ENCODE measurements at regions not wholly inside any gene's neighbourhood (a gene's known extent, or its start where the extent isn't known, plus 50 kb on each side); places are given as distances from the start of the nearest gene placed in this dataset.
A peak's percentile ranks its signal among the peaks of the same experiment; 100 is the strongest.

DNA sequence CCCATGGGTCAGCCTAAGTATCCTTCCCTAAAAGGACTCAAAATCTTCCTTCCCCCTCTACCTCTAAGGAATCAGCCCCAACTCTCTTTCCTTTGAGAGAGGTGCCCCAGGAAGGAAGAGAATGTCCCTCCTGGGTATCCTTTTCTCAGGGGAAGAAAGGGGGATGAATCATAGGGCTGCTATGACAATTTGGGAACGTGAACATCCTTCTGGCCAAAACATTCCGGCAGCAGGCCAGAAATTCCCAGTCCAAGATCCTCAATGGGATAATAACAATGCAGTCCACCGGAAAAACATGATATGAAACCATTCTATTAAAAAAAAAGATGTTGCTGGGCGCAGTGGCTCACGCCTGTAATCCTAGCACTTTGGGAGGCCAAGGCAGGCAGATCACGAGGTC is 50.8 kb upstream of the CACNA2D3 start:
- DNase-seq, result no peak

DNA sequence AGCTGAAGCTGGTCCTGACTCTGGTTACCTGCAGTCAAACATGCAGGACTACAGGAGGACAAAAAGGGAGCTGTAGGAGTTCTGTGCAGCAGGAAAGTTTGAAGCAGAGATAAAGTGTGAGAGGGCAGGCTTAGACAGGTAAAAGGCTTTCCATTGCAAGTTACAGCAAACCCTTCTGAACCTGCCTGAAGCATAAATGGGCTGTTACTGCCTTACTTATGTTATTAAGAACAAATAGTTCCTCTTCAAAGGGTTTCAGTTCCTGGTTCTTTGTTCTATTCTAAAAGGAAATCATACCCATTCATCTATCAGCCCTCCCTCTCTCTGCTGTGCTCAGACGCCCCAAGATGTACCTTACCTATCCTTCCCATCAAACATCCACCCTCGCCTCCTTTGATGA is 52.4 kb upstream of the CACNA2D3 start:
- DNase-seq, result no peak

DNA sequence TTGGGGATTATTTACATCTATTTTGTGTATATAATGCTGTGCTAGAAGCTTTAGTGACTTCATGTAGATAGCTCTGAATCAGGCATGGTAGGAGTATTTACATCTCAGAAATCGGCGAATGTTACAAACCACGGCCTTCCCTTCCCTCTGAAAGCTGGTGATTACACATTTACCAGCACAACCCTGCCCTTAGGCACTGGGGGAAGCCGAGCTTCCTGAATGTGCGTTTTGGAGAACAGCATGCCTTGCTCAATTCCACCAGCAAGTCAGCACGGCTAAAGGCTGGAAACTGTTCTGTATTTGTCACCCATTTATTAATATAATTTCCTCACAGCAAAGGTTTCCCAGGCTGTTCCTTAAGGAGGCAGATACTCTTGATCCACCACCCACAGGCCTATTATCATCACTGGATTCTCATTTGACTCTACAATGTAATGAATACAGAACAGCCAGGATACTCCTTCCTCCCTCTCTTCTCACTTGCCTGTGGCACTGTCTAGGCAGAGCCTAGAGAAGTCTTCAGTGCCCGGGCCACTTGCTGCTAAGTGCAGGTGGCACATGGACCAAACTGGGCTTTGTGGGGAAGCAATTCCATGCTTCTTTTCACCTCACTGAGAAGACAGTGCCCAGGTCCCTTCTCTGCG is 55.2 kb upstream of the CACNA2D3 start:
- DNase-seq, result no peak

- no peak for DNase-seq
Measured at GRCh38 chr3:54066253-54066652, 56.1 kb upstream of the CACNA2D3 start.

DNA sequence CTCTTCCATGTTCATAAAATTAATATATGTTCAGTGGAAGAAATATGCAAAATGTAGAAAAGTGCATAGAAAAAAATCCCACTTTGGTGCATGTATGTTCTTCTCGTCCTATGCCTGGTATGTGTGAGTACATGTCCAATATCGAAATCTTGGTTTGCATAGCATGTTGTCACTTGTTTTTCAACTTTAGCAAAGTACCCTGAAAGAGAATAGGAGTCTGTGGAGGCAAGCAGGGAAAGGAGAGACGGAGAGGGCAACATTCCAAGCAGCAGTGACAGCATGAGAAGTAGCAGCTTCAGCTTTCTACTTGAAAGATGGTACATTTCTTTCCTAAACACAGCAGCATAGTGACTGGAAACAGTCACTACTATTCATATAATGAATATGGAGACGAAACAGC is 56.8 kb upstream of the CACNA2D3 start:
- no peak for DNase-seq

- DNase-seq, result no peak
Measured at GRCh38 chr3:54065140-54065539, 57.2 kb upstream of the CACNA2D3 start.

- no peak for DNase-seq
Measured at GRCh38 chr3:54064486-54064885, 57.9 kb upstream of the CACNA2D3 start.

DNA sequence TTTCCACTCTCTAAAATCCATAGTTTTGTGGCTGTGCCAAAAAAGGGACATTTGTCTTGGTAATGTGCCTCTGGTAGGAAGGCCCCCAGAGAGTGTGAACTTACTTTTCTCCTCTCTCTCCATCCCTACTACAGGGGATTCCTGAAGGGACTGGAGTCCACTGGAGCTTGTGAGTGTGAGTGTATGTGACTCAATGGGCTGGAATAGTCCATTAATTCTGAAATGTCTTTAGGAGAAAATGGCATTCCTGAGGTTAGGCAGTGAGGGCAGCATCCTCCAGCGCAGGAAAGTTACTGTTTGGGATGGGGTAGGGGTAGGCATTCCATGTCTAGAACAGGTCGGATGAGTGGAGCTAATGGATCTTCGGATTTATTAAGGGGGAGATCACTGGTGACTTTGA is 59.8 kb upstream of the CACNA2D3 start:
- DNase-seq, result no peak

- no peak for DNase-seq
Measured at GRCh38 chr3:54056521-54056920, 65.8 kb upstream of the CACNA2D3 start.

DNA sequence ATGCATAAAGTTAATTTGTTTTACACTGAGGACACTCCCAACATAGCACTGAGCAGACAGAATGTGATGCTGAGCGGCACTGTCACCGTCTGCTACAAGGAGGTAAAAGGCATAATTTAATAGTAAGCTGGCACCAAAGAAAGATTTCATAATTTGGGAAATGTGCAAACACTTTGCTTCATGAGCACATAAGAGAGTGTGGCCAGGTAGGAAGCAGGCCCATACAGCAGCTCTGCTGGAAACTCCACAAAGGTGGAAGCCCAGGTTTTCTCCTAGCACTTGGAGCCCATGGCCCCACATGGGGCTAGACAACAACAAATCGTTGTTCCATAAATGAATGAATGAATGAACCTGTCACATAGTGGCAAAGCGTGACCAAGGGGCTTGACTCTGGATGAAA is 68.5 kb upstream of the CACNA2D3 start:
- no peak for DNase-seq

GRCh38 chr3:54053211-54053610 is 69.1 kb upstream of the CACNA2D3 start:
- DNase-seq, result no peak

- DNase-seq, result no peak
Measured at GRCh38 chr3:54047568-54047967, 74.8 kb upstream of the CACNA2D3 start.

- no peak for DNase-seq
Measured at GRCh38 chr3:54046641-54047214, 75.6 kb upstream of the CACNA2D3 start.

- DNase-seq, result no peak
Measured at GRCh38 chr3:54045061-54045815, 77.1 kb upstream of the CACNA2D3 start.

- no peak for DNase-seq
Measured at GRCh38 chr3:54042259-54042823, 80.0 kb upstream of the CACNA2D3 start.

- no peak for DNase-seq
Measured at GRCh38 chr3:54040476-54040875, 81.9 kb upstream of the CACNA2D3 start.

- no peak for DNase-seq
Measured at GRCh38 chr3:54038391-54038790, 84.0 kb upstream of the CACNA2D3 start.

- DNase-seq, result no peak
Measured at GRCh38 chr3:54036543-54036942, 85.8 kb upstream of the CACNA2D3 start.

DNA sequence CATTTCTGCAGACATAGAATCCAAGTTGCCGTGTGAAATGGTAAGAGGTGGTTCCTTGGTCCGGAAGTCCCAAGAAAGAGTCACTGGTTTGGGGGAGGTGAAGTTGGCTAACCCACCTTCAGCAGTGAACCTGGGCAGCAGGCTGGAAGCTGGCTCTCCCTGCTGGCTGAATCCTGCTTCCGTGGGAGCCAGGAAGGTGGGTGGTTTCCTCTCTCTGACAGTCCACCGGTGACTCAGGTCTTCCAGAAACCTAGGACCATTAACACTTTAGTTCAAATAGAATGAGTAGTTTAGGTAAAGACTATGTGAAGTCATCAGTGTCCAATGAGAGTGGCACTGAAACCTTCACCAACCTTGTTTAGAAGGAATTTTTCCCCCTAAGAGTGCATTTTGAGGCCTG is 87.4 kb upstream of the CACNA2D3 start:
- DNase-seq, result peak; percentile 29

DNA sequence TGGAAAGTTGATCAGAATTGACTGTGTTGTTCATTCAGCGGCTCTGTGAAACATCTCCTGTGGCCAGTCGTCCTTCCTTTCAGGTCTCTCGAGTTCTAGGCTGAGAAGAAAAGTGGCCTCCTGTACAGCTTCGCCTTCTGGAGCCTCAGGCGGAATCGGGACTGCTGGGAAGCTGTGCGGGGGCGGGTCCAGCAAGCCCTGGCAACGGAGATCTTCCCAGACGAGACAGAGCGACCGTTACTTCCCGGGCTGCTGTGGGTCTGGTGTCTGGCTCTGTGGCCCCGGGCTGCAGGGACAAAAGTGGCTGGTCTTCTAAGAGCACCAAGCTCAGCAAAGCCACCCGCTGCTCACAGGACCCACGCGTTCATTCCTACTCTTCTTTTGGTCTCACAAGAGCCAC is 88.6 kb upstream of the CACNA2D3 start:
- no peak for DNase-seq

DNA sequence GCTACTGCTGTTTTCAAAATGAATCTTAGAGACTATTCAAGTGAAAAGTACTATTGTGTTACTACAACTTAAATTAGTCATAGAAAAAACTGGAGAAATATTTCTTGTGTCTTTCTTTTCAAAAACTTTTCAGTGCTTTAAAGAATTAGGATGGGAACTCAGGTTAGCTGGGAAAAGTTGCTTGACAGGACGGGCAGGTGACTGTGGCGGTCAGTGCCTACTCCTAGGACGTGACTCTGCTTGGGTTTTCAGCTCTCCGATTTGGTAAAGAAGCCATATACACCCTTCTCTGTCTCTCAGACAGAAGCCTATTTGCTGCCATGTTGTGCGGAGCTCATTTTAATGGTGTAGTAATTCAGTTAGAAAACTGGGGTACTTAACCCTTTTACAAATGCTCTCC is 89.8 kb upstream of the CACNA2D3 start:
- DNase-seq, result no peak

GRCh38 chr3:54028372-54028771 is 94.0 kb upstream of the CACNA2D3 start:
- no peak for DNase-seq

GRCh38 chr3:54026543-54026942 is 95.8 kb upstream of the CACNA2D3 start:
- no peak for DNase-seq

GRCh38 chr3:54021071-54021470 is 101.3 kb upstream of the CACNA2D3 start:
- no peak for DNase-seq
